Activated naive CD8-positive, alpha-beta T cell treated with anti-CD3 and anti-CD28 coated beads, Interleukin-2, amount 50 U/mL, for 16 hours (primary cell): ENCODE measurements at regions not wholly inside any gene's neighbourhood (a gene's known extent, or its start where the extent isn't known, plus 50 kb on each side); places are given as distances from the start of the nearest gene placed in this dataset.
"Not testable (repeated sequence)": the region's sequence is repeated elsewhere in the genome, so short reads cannot be mapped to it uniquely, and the experiment has no call there.

Experiments
- DNase-seq: peaks from one replicate; pipeline ENCODE4 v3.0.0-alpha.2; 2020; ENCODE audit warnings: low read depth, low spot score

- DNase-seq: no peak
Measured at GRCh38 chr12:131413471-131413870, 297.4 kb upstream of the SFSWAP start.

- not testable (repeated sequence) for DNase-seq
Measured at GRCh38 chr12:131414155-131414922, 296.6 kb upstream of the SFSWAP start.

- DNase-seq: no peak
Measured at GRCh38 chr12:131415781-131416180, 295.1 kb upstream of the SFSWAP start.

- DNase-seq: no peak
Measured at GRCh38 chr12:131418121-131418520, 292.8 kb upstream of the SFSWAP start.

- no peak for DNase-seq
Measured at GRCh38 chr12:131418884-131419283, 292.0 kb upstream of the SFSWAP start.

GRCh38 chr12:131420867-131421447, 289.9 kb upstream of the SFSWAP start:
- no peak for DNase-seq

- no peak for DNase-seq
Measured at GRCh38 chr12:131421509-131422186, 289.2 kb upstream of the SFSWAP start.

- DNase-seq: no peak
Measured at GRCh38 chr12:131422187-131422520, 288.7 kb upstream of the SFSWAP start.

- no peak for DNase-seq
Measured at GRCh38 chr12:131422744-131423143, 288.1 kb upstream of the SFSWAP start.

GRCh38 chr12:131424270-131424669, 286.6 kb upstream of the SFSWAP start:
- no peak for DNase-seq

- DNase-seq: no peak
Measured at GRCh38 chr12:131425112-131426075, 285.5 kb upstream of the SFSWAP start.

- DNase-seq: no peak
Measured at GRCh38 chr12:131428091-131428685, 282.7 kb upstream of the SFSWAP start.

GRCh38 chr12:131429221-131429620, 281.7 kb upstream of the SFSWAP start:
- DNase-seq: not testable (repeated sequence)

GRCh38 chr12:131429697-131430096, 281.2 kb upstream of the SFSWAP start:
- not testable (repeated sequence) for DNase-seq

GRCh38 chr12:131430158-131430742, 280.6 kb upstream of the SFSWAP start:
- no peak for DNase-seq

- not testable (repeated sequence) for DNase-seq
Measured at GRCh38 chr12:131431126-131431655, 279.7 kb upstream of the SFSWAP start.

GRCh38 chr12:131432532-131433260, 278.2 kb upstream of the SFSWAP start:
- no peak for DNase-seq

- DNase-seq: no peak
Measured at GRCh38 chr12:131434208-131435125, 276.4 kb upstream of the SFSWAP start.
